ENCODE measurements at regions not wholly inside any gene's neighbourhood (a gene's known extent, or its start where the extent isn't known, plus 50 kb on each side); places are given as distances from the start of the nearest gene placed in this dataset.

DNA sequence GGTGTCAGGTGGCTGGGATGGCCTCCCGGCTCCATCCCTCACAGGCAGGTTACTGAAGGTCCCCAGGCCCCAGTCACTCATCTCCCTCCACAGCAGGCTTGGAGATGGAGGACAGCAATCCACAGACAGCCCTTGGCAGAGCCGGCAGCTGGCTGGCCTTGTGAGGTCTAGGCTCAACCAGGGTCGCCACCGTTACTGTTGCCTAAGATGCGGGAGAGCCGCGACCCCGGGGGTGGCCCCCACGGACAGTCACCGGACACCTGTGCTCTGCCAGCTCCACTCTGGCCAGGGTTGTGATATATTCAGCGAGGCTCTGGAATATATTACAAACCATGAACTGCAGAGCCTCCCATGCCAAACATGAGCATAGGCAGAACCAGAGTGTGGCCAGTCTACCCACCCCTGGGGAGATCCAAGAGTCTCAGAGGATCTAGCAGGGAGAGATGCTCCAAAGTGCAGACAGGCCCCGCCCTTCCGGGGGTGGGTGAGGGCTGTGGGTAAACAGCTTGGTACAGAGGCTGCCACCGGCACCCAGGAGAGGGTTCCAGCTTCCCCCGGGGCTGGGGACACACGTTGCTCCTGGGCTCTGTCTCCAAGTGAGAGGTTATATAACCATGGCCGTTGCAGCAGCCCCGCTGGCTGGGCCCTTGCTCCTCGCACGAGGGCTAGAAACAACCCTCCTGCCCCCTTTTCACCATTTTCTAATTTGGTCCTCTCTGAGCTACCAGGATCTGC lies 55.9 kb upstream of the DIO3 start:
- no peak for DNase-seq (ENCODE audit: low read depth, low spot score)
- CTCF ChIA-PET = no interaction called here
- no peak overlapping the region for H3K4me3 ChIP-seq (ENCODE audit: low read depth, low read length)
- TF ChIP-seq, protein P1, sequence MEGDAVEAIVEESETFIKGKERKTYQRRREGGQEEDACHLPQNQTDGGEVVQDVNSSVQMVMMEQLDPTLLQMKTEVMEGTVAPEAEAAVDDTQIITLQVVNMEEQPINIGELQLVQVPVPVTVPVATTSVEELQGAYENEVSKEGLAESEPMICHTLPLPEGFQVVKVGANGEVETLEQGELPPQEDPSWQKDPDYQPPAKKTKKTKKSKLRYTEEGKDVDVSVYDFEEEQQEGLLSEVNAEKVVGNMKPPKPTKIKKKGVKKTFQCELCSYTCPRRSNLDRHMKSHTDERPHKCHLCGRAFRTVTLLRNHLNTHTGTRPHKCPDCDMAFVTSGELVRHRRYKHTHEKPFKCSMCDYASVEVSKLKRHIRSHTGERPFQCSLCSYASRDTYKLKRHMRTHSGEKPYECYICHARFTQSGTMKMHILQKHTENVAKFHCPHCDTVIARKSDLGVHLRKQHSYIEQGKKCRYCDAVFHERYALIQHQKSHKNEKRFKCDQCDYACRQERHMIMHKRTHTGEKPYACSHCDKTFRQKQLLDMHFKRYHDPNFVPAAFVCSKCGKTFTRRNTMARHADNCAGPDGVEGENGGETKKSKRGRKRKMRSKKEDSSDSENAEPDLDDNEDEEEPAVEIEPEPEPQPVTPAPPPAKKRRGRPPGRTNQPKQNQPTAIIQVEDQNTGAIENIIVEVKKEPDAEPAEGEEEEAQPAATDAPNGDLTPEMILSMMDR (IDR thresholded peaks at IDR 0.05; ENCODE audit: insufficient read depth, low read length, missing control alignments) = no peak
- POLR2A ChIA-PET = no interaction called here

DNA sequence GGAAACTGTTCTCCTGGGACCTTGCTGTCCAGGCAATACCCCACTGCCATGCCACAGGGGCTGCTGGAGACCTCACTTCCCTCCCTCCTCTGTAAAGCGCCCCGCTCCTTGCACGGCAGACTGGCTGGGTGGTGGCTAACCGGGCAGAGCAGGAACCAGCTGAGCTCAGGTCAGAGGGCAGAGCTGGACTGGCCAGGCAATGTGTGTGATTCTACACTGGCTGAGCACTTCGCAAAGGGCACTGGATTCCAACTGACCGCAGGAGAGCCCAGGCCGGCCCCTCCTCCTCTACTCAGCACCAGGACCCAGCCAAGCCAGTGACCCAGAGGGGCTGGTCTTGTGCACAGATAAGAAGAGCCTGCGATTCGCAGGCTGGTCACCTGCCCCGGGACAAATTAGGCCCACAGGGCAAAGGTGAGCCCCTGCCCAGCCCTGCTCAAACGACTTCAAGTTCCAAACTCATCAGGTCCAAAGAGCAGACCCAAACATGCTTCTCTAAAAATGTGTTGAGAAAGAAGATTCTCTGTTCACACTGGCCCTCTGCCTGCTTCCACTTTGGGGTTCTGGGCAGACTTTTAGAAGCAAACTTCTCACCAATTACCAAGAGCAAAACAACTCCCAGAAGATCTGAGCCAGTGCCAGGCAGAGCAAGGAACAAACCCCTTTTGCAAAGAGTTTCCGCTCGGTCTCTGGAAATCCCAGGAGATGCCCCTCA lies 54.9 kb upstream of the DIO3 start:
- no peak for DNase-seq (ENCODE audit: low read depth, low spot score)
- TF ChIP-seq, protein P1 (IDR thresholded peaks at IDR 0.05; ENCODE audit: insufficient read depth, low read length, missing control alignments) = no peak
- H3K4me3 ChIP-seq (ENCODE audit: low read depth, low read length) = no peak overlapping the region
- ChIA-PET POLR2A (no interaction called here), CTCF (no interaction called here)

DNA sequence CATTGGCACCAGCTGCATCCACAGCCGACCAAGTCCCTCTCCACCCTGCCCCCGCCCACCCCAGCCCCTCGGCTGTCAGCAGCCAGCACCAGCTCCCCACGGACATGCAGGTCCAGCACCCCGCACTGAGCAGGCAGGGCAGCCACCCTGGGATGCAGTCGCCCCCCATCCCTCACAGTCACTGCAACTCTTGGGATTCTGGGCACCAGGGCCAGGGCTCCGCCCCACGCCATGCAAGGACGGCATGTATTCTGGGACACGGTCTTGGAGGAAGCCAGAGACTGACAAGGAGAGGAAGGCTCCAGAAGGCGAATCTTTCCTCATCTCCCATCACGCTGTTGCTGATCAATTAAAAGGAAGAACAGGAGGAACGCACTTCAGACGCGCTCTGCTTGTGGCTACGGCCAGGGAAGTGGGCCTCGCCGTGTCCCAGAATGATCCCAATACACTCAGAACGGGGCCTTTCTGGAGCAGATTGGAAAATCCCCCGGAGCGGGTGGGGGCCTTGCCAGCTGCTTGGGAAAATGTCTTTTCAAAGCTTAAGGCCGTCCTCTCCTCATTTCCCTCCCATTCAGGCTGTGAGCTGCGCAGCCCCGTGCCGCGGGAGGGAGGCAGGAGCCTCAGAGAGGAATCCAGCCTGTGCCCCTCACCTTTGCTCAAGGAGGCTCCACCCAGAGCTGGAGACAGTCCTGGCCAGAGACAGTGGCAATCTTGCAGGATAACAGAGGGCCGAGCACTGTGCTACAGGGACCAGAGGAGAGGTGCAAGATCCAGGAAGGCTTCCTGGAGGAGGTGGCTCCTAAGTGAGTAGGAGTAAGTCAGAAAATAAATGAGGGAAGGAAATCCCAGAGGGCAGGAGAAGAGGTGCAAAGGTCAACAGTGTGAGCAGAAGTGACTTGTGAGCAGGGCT lies 54.1 kb upstream of the DIO3 start:
- ChIA-PET POLR2A (no interaction called here), CTCF (no interaction called here)
- no peak for DNase-seq (ENCODE audit: low read depth, low spot score)
- H3K4me3 ChIP-seq (ENCODE audit: low read depth, low read length) = no peak overlapping the region
- TF ChIP-seq, protein P1 (IDR thresholded peaks at IDR 0.05; ENCODE audit: insufficient read depth, low read length, missing control alignments) = no peak

DNA sequence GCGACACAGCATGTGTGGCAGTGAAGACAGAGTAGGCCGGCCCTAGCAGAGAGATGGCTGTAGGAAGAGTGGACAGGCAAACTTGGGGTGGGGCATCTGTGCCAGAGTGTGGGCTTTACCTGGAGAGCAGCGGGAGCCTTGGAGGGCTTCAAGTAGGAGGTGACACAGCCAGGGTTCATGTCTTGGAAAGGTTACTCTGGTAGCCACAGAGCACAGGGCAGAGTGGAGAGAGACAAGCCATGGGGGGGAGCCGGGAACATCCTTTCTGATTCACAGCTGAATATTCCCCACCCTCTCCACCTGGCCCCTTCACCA lies 53.5 kb upstream of the DIO3 start:
- DNase-seq (ENCODE audit: low read depth, low spot score) = no peak
- ChIA-PET POLR2A (no interaction called here), CTCF (no interaction called here)
- TF ChIP-seq, protein P1 (IDR thresholded peaks at IDR 0.05; ENCODE audit: insufficient read depth, low read length, missing control alignments) = no peak
- no peak overlapping the region for H3K4me3 ChIP-seq (ENCODE audit: low read depth, low read length)

DNA sequence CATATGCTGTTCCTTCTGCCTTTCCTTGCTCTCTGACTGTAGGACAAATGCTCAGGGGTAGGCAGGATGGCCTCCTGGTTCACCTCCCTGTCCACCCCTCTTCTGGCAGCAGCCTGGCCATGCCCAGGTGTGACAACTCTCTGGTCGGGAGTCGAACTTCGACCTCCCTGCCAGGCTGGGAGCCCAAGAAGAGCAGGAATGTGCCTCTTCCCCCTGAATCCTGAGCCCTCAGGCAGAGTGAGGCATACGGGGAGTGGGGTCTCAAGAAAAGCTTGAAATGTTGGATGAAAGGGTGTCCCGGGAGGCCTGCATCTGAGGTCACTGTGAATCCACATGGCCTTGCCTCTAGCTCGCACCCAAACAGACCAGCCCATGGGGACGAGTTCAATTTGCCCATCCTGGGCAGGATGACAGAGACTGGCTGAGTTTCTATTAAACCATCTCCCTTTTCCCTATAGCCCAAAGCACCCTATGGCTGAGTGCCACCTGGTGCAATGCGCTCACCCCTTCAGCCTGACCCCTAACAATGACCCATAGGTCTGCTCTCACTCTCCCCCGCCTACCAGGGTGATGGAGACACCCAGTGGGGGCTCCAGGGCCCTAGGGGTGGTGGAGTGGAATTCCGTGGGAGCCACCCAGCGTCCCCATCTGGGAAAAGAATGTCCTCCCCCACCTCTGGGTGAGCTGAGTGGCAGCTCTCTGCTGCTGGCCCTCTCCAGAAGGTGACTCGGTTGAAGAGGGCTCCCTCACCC lies 52.9 kb upstream of the DIO3 start:
- ChIA-PET CTCF (no interaction called here), POLR2A (no interaction called here)
- H3K4me3 ChIP-seq (ENCODE audit: low read depth, low read length) = no peak overlapping the region
- TF ChIP-seq, protein P1 (IDR thresholded peaks at IDR 0.05; ENCODE audit: insufficient read depth, low read length, missing control alignments) = no peak
- no peak for DNase-seq (ENCODE audit: low read depth, low spot score)

Measured in AG04449 (cell line).